BJ (cell line): ENCODE measurements at regions not wholly inside any gene's neighbourhood (a gene's known extent, or its start where the extent isn't known, plus 50 kb on each side); places are given as distances from the start of the nearest gene placed in this dataset.

Experiments
- CTCF ChIA-PET: fragments of 350-600 bp; formaldehyde crosslinking; extraction: SDS; loops from one replicate; lab custom pipeline; 2021; ENCODE audit warnings: antibody characterized with exemption, inconsistent platforms; lab: Yijun Ruan, JAX
- POLR2A ChIA-PET: fragments of 300-600 bp; sonication (Branson Sonifier 250); formaldehyde crosslinking; extraction: SDS; loops from one replicate; lab custom pipeline; 2021; ENCODE audit warnings: antibody characterized with exemption; lab: Charles Lee
- DNase-seq: peaks from one replicate; pipeline ENCODE4 v3.0.0-alpha.2; 2011; ENCODE audit warnings: low read depth
- H3K27me3 ChIP-seq: 2 replicates; pipeline ENCODE4 v1.6.0; 2011; ENCODE audit warnings: low read length; ENCODE audit not compliant: control insufficient read depth, insufficient read depth
- H3K36me3 ChIP-seq: 2 replicates; pipeline ENCODE4 v1.5.1; 2011; ENCODE audit warnings: low read length; ENCODE audit not compliant: control insufficient read depth, insufficient read depth
- H3K4me3 ChIP-seq: 2 replicates; pipeline ENCODE4 v1.5.1; 2011; ENCODE audit warnings: low read depth, mild to moderate bottlenecking, control low read depth, low read length
- CTCF ChIP-seq: IDR thresholded peaks from 2 replicates; pipeline ENCODE4 v1.5.1; 2011; ENCODE audit warnings: low read depth, mild to moderate bottlenecking, control low read depth, inconsistent platforms, low read length, moderate library complexity; ENCODE audit not compliant: insufficient read depth

GRCh38 chr2:13597176-13597575, 880.4 kb downstream of the TRIB2 start:
- Histone ChIP-seq H3K36me3 (no peaks in the 10 kb centered on the region), H3K4me3 (no peak overlapping the region), H3K27me3 (no peaks in the 10 kb centered on the region)
- POLR2A ChIA-PET = no interaction called here
- no peak for TF ChIP-seq CTCF
- DNase-seq = no peak
- CTCF ChIA-PET = no interaction called here

GRCh38 chr2:13601506-13601905, 884.8 kb downstream of the TRIB2 start:
- ChIA-PET CTCF (no interaction called here), POLR2A (no interaction called here)
- no peak for TF ChIP-seq CTCF

GRCh38 chr2:13604951-13605661, 888.4 kb downstream of the TRIB2 start:
- TF ChIP-seq CTCF = no peak
- H3K27me3 ChIP-seq = no peaks in the 10 kb centered on the region
- no peaks in the 10 kb centered on the region for H3K36me3 ChIP-seq
- ChIA-PET CTCF (no interaction called here), POLR2A (no interaction called here)
- H3K4me3 ChIP-seq = no peak overlapping the region
- no peak for DNase-seq

More at GRCh38 chr2:13601506-13601905, 884.8 kb downstream of the TRIB2 start:
- no peak for DNase-seq
- Histone ChIP-seq H3K36me3 (no peaks in the 10 kb centered on the region), H3K4me3 (no peak overlapping the region), H3K27me3 (no peaks in the 10 kb centered on the region)

GRCh38 chr2:13607139-13607538, 890.4 kb downstream of the TRIB2 start:
- TF ChIP-seq CTCF = no peak
- Histone ChIP-seq H3K27me3 (no peaks in the 10 kb centered on the region), H3K4me3 (no peak overlapping the region), H3K36me3 (no peaks in the 10 kb centered on the region)
- ChIA-PET CTCF (no interaction called here), POLR2A (no interaction called here)
- DNase-seq = no peak

GRCh38 chr2:13611939-13612338, 895.2 kb downstream of the TRIB2 start:
- TF ChIP-seq CTCF = no peak
- ChIA-PET POLR2A (no interaction called here), CTCF (no interaction called here)
- no peak for DNase-seq
- no peaks in the 10 kb centered on the region for H3K36me3 ChIP-seq
- H3K27me3 ChIP-seq = no peaks in the 10 kb centered on the region
- no peak overlapping the region for H3K4me3 ChIP-seq
